PFSK-1 (cell line): ENCODE measurements at regions not wholly inside any gene's neighbourhood (a gene's known extent, or its start where the extent isn't known, plus 50 kb on each side); places are given as distances from the start of the nearest gene placed in this dataset.

Experiments used
- FOXP2 ChIP-seq: optimal IDR thresholded peaks from 2 replicates; pipeline ENCODE3; 2011; ENCODE audit warnings: borderline replicate concordance, control low read depth, inconsistent platforms; ENCODE audit not compliant: insufficient read depth; ENCODE audit errors: extremely low read length, extremely low read depth
- REST ChIP-seq, 2 experiments: IDR thresholded peaks; 2 replicates each; pipeline versions ENCODE4 v1.6.1 to v1.8.0; 2011 to 2012; ENCODE audit warnings: low read depth in 2 of 2, low read length in 2 of 2, control low read depth in 1 of 2, inconsistent platforms in 1 of 2, mild to moderate bottlenecking in 1 of 2, moderate library complexity in 1 of 2; ENCODE audit not compliant: insufficient read depth in 1 of 2

GRCh38 chr2:13660231-13660630 lies 943.5 kb downstream of the TRIB2 start:
- no peak for TF ChIP-seq REST (IDR thresholded peaks at IDR 0.05; ENCODE audit: insufficient read depth in 1 of 2, low read depth in 2 of 2, low read length in 2 of 2)
- TF ChIP-seq FOXP2, result no peak
